Smooth muscle cell (in vitro differentiated cells): ENCODE measurements at regions not wholly inside any gene's neighbourhood (a gene's known extent, or its start where the extent isn't known, plus 50 kb on each side); places are given as distances from the start of the nearest gene placed in this dataset.
A peak's percentile ranks its signal among the peaks of the same experiment; 100 is the strongest.

ENCODE experiments used
- DNase-seq: peaks from one replicate; lab custom pipeline; 2025; ENCODE audit not compliant: unreplicated experiment; lab: John Stamatoyannopoulos, UW
- H2AFZ ChIP-seq: fragments of 200-600 bp; sonication (generic); 2 replicates; pipeline ENCODE4 v1.6.0; 2016; ENCODE audit warnings: antibody characterized with exemption, low read depth, mild to moderate bottlenecking
- H3F3A ChIP-seq: fragments of 200-600 bp; sonication (generic); 2 replicates; pipeline ENCODE4 v1.6.0; 2017; ENCODE audit warnings: antibody characterized with exemption, low read depth
- H3K27ac ChIP-seq: fragments of 200-600 bp; sonication (generic); 2 replicates; pipeline ENCODE4 v1.5.1; 2016; ENCODE audit warnings: low read depth, mild to moderate bottlenecking
- H3K27me3 ChIP-seq: fragments of 200-600 bp; sonication (generic); 2 replicates; pipeline ENCODE4 v1.6.1; 2016; ENCODE audit warnings: low read depth, mild to moderate bottlenecking
- H3K36me3 ChIP-seq: fragments of 200-600 bp; sonication (generic); 2 replicates; pipeline ENCODE4 v1.5.1; 2016; ENCODE audit warnings: low read depth
- H3K4me1 ChIP-seq: fragments of 200-600 bp; sonication (generic); 2 replicates; pipeline ENCODE4 v1.5.1; 2016; ENCODE audit warnings: low read depth
- H3K4me2 ChIP-seq: fragments of 200-600 bp; sonication (generic); 2 replicates; pipeline ENCODE4 v1.6.0; 2016; ENCODE audit warnings: mild to moderate bottlenecking
- H3K4me3 ChIP-seq: fragments of 200-600 bp; sonication (generic); 2 replicates; pipeline ENCODE4 v1.5.1; 2016; ENCODE audit warnings: mild to moderate bottlenecking
- H3K79me2 ChIP-seq: fragments of 200-600 bp; sonication (generic); 2 replicates; pipeline ENCODE4 v1.6.0; 2016; ENCODE audit warnings: low read depth, mild to moderate bottlenecking
- H3K9ac ChIP-seq: fragments of 200-600 bp; sonication (generic); 2 replicates; pipeline ENCODE4 v1.6.0; 2016; ENCODE audit warnings: low read depth
- H3K9me3 ChIP-seq: fragments of 200-600 bp; sonication (generic); replicated peaks from 2 replicates; pipeline ENCODE4 v1.5.1; 2016; ENCODE audit warnings: low read depth
- H4K20me1 ChIP-seq: fragments of 200-600 bp; sonication (generic); 2 replicates; pipeline ENCODE4 v1.6.0; 2016; ENCODE audit warnings: low read depth
- CTCF ChIP-seq: fragments of 200-600 bp; sonication (generic); IDR thresholded peaks from 2 replicates; pipeline ENCODE4 v1.5.1; 2017; ENCODE audit warnings: borderline replicate concordance, mild to moderate bottlenecking, antibody characterized with exemption; ENCODE audit not compliant: insufficient read depth, poor library complexity, severe bottlenecking
- WGBS: methylation state at CpG from one replicate; pipeline ENCODE4 v1.1.7; 2016; ENCODE audit warnings: low lambda C conversion rate; 5-methylcytosine and 5-hydroxymethylcytosine counted together

GRCh38 chr7:46539892-46540483 lies 618.9 kb upstream of the IGFBP3 start:
- Histone ChIP-seq H3K79me2 (no peaks in the 10 kb centered on the region), H3K9ac (no peak overlapping the region), H3K27me3 (no peaks in the 10 kb centered on the region), H3K4me3 (no peak overlapping the region), H3K36me3 (no peaks in the 10 kb centered on the region), H3F3A (no peaks in the 10 kb centered on the region), H3K27ac (no peak overlapping the region), H3K9me3 (no peaks in the 10 kb centered on the region), H2AFZ (peak overlapping the region; percentile 61), H4K20me1 (no peaks in the 10 kb centered on the region), H3K4me1 (peaks cover 6% of the 10 kb centered on the region), H3K4me2 (no peak overlapping the region)
- TF ChIP-seq CTCF: no peak
- WGBS: 72% methylated on average over 5 of the region's 5 CpGs
- DNase-seq: no peak

GRCh38 chr7:46537191-46537905 lies 616.3 kb upstream of the IGFBP3 start:
- no peak overlapping the region for H3K27ac ChIP-seq
- H2AFZ ChIP-seq: peak overlapping the region; percentile 59
- H3K9ac ChIP-seq: no peak overlapping the region
- TF ChIP-seq CTCF: no peak
- H3K4me1 ChIP-seq: peaks cover 6% of the 10 kb centered on the region
- DNase-seq: no peak
- H3K79me2 ChIP-seq: no peaks in the 10 kb centered on the region
- 62% methylated on average over 5 of the region's 5 CpGs for WGBS
- H3K9me3 ChIP-seq: no peaks in the 10 kb centered on the region
- H3F3A ChIP-seq: no peaks in the 10 kb centered on the region
- no peaks in the 10 kb centered on the region for H3K27me3 ChIP-seq
- H3K4me2 ChIP-seq: no peak overlapping the region
- H4K20me1 ChIP-seq: no peaks in the 10 kb centered on the region
- H3K4me3 ChIP-seq: no peak overlapping the region
- H3K36me3 ChIP-seq: no peaks in the 10 kb centered on the region

GRCh38 chr7:46534664-46535588 lies 613.9 kb upstream of the IGFBP3 start:
- Histone ChIP-seq H3K27me3 (no peaks in the 10 kb centered on the region), H3K79me2 (no peaks in the 10 kb centered on the region), H3K9ac (no peak overlapping the region), H4K20me1 (no peaks in the 10 kb centered on the region), H3F3A (no peaks in the 10 kb centered on the region), H3K36me3 (no peaks in the 10 kb centered on the region), H3K9me3 (no peaks in the 10 kb centered on the region), H3K4me2 (no peak overlapping the region), H3K27ac (no peak overlapping the region), H2AFZ (no peak overlapping the region), H3K4me3 (no peak overlapping the region), H3K4me1 (peaks cover 6% of the 10 kb centered on the region)
- 56% methylated on average over 6 of the region's 6 CpGs for WGBS
- no peak for TF ChIP-seq CTCF
- DNase-seq: no peak
